ENCODE measurements at regions not wholly inside any gene's neighbourhood (a gene's known extent, or its start where the extent isn't known, plus 50 kb on each side); places are given as distances from the start of the nearest gene placed in this dataset.
A peak's percentile ranks its signal among the peaks of the same experiment; 100 is the strongest.

DNA sequence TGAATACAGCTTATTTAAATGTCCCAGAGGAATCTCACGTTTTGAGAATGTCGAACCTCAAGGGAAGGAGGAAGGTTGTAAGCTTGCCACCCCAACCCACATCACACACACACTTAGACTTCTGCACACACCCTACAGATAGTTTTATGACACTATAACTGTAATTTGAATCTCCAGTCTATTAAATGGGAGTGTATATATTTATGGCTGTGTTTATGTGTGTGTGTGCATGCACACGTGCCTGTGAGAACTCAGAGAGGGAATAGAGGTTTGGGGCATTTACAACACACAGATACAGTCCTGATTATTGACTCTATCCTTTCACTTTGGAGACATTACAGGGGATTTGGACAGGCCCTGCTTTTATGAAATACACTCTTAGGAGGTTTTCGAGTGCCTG is 171.5 kb upstream of the MAF start:
- DNase-seq: no peak

DNA sequence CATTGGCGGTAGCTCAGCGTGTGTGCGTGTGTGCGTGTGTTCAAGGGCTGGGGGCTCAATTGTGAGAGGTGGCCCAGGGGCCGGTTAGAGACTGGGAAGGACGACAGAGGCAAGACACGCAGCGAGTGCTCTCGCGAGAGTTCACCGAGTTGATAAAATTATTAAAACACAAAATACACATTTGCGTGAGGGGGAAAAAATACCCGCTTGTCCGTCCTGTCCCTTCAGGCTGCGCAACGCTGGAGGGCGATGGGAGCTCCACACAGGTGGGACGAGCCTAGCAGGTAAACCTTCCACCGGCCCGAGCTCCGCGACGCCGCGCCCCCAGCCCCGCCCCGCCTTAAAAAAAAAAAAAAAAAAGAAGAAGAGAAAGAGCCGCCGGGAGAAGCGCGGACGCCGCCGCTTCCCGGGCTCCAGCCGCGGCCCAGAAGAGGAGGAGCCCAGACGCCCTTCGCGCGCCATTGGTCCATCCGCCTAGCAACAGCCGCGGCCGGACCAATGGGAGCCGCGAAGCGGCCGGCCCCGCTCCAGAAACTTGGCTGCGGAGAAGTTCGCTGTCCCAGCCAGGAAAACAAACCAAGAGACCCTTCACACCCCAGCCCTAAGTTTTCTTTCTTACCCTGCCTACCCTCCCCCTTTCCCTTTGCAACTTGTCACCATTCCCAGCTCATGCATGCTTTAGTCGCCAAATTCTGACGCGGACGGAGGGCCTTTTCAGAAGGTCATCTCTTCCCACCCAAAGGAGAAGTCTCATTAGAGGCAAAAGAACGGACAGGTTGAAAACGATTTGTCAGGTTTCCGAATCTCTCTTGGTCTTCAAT is 169.9 kb upstream of the MAF start:
- peak; percentile 54 for DNase-seq

DNA sequence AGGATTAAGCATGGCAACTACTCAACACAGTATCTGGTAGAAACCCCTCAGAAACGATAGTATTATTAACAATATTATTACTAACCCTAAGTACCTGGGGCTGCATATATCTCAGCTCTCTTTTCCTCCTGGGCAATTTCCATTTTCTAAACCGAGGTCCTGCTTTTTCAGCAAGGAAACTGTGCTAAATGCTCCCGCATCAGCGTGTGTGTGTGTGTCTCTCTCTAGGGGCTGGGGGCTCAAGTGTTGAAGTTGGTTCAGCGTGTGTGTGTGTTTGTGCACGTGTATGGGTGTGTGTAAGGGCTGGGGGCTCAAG is 169.3 kb upstream of the MAF start:
- no peak for DNase-seq

DNA sequence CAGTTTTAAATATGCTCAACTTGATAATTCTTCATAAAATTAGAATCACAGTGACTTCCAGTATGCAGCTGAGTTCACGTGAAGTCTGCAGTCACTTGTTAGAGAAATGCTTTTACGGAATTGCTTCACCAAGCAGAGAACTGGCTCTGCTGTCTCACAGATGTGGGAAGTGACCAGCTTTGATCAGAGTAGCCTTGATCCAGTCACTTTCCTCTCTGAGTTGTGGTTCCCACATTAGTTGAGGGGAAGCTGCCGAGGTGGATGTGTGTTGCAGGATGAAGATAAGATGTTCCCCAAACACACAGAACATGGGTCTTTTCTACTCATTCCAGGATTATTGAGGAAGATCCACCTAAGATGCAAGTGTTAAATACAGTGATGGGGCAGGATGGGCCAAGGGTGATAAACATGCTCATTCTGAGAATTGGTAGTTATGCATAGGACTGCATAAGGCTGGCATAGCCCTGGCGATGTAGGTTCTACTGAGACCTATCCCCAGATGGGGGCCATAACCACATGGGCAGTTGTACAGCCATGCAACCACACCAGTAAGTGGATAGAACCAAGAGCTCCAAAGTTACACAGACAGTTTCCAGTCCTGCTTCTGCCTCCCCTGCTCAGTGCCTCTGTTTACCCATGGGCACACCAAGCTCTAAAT is 168.9 kb upstream of the MAF start:
- no peak for DNase-seq

DNA sequence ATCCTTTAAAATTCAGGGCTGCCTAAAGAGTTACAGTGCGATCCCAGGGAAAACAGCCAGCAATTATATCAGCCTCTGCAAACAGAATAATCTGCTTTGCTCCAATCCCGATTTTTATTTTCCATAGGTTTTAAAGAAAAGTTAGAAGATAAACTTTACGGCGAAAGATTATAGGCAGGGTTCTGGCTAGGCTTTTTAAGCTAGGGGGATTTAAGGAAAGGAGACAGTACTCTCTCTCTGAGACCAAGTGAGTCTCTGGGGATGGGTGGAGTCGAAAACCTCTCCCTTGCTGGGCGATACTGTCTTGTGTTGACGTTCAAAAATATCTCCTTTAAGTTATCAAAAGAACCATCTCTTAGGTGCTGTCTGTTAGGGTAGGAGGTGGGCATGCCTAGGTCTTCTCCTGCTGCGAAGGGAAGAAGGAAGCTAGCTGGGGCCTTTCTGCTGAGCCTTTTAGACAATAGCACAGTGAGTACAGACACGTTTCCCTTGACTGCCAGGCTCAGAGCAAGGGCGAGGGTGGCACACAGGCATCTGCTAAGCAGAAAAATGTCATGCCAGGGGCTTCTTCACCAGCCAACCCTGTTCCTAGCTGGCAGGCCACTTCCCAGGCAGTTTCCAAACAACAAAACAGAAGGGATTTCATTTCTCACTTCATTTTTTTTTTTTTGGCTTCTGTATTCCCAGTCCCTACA is 167.9 kb upstream of the MAF start:
- DNase-seq: no peak

DNA sequence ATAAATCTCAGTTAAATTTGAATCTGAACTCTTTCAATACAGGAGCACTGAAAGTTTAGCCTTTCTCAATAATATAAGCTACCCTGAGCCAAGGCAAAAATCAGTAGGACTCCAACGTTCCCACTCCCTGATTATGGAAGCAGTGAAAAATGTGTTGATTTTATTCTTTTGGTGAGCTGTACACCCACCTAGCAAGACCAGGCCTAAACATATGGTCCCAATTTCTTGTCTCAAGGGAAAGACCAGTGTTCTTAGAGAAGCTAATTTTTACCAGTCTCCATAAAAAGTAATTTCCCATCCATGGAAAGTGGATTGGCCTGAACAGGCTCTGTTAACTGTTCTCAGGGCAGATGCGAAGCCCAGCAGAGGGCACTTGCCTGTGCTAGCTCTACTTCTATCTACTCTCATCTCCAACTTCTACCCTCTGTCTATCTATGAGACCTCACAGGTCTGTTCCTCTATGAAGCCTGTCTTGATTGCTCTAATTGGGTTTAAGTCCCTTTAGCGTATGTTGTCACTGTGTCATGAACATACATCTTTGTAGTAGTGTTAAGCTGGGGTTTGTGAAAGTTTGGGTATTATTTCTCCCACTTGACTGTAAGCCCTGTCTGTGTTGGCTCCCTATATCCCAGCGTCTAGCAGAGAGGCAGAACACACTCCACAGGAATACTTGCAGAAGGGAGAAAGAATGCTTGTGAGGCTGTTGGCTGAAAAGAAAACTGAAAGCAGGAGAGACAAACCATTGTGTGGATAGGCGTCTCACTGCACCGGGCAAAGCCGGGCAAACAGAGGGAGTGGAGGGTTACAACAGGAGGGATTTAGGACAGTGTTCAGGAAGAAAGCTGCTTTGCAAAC is 167.1 kb upstream of the MAF start:
- no peak for DNase-seq

DNA sequence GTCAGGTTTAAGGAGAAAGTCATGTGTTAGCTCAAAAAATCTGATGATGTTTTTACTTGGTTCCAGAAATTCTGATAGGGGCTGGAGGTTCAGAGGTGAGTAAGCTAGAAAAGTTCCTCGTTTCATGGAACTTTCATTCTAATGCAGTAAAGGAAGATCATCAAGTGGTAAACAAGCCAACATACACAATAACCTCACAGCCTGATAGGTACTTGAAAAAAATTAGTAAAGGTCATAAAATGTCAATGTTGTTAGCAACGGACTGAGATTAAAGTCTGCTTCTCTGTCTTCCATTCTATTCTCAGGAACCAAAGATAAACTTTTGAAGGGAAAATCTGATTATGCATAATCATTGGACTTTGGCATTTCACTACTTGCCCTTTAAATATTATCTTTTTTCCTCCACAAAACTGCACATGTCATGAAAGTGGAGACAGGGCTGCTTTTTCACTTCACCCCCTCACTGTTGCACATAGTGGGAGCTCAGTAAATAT is 165.4 kb upstream of the MAF start:
- DNase-seq: no peak

DNA sequence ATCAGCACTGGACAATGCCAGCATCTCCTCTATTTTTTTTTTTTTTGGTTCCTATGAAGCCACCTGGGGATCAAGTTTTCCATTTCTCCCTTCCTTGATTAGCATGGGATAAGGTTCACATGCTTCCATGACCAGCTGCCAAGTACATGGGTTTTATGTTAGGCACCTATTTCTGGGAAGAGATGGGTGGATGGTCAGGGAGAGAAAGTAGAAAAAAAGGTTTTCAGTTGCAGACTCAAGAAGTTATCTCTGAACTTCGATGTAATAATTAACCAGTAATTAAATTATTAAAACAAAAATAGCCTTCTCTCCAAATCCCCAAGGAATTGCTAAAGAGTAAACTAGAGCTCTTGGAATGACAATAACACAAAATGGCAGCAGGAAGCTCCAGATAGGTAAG is 164.9 kb upstream of the MAF start:
- DNase-seq: no peak

DNA sequence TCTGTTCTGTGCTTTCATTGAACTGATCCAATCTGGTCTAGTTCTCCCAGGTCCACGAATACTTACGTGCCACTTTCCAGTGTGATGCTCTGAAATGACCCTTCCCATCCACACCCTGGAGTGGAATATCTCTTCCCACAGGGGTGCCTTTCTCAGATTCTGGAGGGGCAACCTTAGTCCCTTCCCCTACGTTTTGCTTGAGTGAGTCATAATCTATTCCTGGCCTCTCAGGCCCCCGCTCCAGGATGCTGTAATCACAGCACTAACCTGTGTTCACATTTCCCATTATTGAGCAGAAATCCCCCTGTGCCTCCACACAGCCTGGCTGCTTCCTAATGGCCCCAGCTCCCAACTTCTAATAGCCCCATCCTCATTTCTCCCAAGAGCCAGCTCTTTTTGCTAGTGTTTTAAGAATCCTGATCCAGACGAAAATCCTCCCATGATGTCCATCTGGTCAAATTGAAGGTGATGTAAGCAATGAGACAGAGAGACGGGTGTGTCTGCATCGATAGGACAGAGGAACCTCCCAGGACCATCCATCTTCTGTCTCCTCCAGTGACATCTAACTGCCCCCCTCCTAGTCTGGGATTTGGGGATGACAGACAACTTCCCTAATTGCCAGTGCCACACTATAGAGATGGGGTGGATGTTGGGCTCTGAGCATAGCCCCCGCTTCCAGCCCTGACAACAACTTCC is 164.0 kb upstream of the MAF start:
- DNase-seq: no peak

DNA sequence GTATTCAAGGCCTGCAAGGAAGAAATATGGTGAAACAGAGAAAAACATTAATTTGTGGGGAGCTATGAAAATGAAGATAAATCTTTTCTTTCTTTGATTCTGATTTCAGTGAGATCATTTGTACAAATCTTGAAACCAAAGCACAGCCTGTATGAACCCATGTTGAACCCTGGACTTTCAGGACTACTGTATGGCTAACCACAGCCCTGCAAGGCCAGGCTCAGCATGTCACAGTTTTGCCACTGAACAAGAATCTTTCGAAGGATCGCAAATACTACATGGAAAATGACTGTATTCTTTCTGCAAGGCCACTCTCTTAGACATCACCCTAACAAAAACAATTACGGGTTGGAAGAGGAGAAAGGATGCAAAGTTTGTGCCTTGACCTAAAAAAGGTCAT is 161.7 kb upstream of the MAF start:
- DNase-seq: no peak

DNA sequence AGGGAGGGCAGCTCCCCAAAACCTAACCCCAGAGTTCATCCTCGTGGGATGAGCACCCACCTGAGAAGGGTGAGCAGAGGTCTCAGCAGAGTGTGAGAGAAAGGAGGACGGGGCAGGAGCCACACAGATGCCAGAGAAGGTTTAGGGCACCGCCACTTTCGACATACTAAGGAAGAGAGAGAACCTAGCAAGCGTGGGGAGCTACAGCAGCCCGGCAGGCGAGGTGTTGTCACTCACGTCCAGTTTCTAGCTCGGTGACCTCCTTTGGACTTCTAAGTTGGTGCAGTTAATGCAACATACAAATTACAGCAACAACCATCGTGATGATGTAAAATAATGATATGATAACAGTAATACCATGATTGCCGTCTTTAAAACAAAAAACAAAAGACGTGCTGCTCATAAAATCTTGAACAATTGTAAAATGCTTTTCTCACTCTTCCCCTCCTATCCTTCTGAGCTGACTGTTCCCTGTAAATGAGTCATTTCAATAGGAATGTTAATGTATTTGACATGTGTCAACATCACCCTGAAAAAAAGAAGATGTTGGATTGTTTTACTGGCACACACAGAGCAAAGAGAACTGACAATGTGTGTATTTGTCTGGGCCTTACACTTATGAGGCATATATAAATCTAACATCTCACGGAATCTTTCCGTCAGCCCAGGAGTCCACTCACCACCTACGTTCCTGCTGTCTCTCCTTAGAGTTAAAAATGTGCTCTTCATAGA is 158.2 kb upstream of the MAF start:
- no peak for DNase-seq

DNA sequence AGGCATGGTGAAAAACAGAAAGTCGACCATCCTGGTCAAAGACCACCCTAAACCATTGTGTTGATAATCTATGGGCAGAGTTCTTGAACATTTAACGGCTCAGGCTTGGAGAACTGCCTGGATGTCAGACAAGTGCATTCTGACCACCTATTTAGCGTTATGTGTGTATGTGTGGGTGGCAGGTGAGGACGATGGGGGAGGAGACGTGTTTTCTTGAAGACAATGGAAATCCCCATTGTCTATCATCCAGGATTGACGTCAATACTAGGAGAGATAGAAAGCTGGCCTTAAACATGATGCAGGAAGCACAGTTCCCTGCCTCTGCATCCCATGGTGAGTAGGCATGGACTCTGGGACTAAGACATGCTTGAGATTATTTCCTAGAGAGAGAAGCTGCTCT is 157.4 kb upstream of the MAF start:
- no peak for DNase-seq

DNA sequence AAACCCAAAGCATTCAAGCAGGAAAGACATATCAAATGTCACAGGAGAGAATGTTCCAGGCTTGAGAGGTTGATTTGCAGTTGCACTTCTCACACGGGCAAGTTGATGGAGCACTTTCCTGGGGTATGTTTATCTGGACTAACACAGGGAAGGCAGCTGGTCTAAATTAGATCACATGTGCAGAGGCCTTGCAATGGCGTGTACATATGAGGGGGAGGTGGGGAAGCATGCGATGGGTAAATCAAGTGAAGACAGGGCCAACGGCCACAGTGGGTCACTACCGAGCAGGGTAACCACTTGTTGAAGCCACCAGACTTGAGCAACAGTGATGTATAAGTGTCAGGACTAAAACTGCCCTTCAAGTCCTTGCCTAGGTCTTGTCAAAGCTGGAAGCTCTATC is 156.6 kb upstream of the MAF start:
- no peak for DNase-seq

DNA sequence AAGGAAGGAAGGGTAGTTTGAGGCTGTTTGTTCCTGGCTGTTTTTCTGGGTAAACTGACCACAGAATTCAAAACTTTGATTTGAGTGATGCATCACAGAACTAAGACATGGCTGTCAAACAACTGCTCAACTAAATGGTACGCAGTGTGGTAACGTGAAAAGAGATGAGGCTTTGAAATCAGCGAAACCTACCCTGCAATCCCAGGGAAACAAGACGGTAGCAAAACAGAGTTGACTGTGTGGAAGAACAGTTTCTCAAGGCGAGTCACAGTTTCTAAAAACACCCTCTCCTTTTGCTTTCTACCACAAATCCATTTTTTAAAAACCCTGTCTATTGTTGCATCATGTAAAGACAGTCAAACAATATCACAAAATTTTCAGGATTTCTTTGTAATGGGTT is 156.0 kb upstream of the MAF start:
- DNase-seq: no peak

DNA sequence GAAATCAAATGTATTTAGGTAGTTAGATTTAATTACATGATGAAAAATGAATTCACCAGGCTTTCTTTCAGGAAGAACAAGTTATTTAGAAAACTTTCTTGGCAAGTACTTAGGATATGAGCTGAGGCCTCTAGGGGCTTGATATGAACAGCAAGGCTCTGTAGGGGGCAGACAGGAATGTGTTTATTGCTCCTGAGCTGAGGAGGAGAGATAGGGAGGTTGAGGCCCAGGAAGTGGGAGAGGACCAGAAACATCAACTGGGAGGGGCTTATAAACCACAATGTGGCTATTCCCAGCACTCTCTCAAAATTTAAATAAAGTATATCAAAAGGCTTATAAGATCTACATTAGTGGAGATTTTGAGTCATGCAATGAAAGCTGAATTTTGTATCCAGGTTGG is 154.0 kb upstream of the MAF start:
- DNase-seq: no peak

DNA sequence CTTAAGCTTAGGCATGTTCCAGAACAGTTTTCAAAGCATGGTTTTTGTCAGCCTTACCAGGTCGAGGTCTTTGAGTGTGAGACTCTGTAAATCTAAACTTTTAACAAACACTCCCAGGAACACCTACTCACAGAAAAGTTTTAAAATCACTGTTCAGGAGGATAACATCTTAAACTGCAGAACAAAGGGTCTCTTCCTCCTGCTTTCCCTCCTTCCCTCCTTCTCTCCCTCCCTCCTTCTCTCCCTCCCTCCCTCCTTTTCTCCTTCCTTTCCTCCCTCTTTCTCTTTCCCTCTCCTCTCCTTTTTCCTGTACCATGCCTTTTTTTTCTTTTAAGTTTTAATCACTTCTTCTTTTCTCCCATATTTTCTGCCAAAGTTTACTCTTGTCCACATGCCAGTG is 153.5 kb upstream of the MAF start:
- DNase-seq: no peak

DNA sequence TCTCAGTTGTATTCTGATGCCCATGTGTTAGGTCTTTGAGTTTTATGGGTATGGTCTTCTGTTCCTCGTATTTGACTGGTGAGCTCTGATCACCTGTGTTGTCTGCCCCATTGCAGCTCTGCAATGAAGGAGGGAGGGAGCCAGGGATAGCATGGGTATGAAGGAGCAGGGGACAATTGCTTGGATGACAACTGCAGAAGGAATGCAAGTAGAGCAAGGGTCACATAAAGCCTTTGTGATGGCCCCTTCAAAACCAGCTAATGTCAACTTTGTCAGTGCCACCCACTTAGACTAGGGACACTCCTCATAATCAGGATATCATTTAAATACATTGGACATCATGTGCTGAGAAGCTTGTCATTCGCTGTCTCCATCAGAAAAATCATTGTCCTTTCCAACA is 152.7 kb upstream of the MAF start:
- no peak for DNase-seq

DNA sequence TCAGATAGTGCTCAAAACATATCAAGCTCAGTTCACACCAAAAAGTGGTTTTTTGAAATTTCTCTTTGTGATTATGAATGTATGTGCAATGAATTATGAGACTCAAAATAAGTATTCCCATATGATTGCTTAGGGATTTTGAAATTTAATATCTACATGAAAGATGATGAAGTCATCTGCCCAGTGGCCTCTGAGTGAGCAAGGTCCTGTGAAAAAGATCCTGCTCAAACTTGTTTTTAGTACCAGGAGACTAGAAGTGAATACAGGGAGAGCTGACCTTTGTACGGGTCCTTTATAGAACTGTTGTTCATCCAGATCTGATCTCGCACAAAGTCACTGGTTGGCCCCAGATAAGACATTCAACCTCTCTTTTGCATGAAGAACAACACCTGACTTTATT is 151.9 kb upstream of the MAF start:
- DNase-seq: no peak

DNA sequence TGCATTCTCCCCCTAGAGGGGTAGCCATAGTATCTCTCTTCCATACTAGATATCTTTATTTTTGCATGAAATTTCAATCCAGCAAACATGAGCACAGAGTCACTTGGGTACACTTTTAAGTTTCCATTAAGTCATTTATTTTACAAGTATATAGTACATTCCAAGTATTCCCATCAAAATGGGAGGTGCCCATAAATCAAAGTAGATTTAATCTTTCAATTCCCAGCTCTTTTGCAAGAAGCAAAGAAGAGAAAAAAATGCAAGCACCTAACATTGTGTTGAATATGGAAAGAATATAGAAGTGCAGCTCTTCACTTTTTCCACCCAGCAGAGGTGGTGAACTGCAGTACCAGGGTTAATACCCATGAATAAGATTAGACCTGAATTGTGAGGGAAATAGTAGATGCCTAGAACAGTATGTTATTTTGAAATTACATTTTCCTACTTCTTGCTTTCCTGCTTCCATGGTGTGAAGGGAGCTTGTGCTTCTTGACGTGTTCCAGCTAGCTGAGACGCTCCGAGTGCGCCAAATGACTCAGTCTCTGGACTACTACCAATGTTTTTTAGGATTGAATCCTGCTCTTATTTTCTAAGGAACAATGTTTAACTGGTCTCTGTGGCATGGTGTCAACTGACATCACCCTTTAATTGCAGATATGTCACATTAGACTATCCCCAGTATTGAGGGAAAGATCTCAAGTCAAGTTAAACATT is 151.1 kb upstream of the MAF start:
- no peak for DNase-seq

DNA sequence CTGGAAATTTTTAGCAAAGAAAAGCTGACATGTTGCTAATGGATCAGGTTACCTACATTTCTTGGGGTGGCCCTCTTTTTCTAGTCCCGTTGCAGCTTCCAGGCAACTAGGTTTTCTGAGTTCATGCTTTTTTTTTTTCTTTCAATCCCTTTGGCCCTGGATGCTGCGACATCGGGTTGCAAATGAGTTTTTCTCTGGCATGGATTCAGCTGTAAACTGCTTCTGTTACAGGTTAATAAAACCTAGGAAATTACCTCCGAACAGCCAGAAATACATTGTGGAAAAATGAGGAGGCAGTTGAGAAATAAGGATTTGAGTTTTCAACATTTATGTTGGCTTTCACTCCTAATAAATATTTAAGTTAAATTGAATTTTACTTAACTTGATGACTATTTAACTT is 149.8 kb upstream of the MAF start:
- DNase-seq: no peak

DNA sequence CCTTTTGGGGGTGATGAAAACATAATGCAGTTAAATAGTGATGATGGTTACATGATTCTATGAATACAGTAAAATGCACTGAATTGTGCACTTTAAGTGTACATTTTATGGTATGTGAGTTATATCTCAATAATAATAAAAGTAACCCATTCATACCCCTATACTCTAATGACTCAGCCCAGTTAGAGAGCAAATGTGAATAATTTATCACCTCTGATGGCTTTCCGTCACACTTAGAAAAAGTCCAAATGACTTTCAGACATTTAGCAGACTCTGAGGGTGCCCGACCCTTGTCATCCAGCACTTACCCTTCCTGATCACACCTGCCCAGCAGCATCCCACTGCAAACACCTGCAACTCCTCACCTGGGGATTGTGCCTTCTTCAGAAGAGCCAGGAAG is 148.1 kb upstream of the MAF start:
- no peak for DNase-seq
